GM12878 (cell line): ENCODE measurements at regions not wholly inside any gene's neighbourhood (a gene's known extent, or its start where the extent isn't known, plus 50 kb on each side); places are given as distances from the start of the nearest gene placed in this dataset.

ENCODE experiments used
- ATAC-seq: fragments of 200-7000 bp; cut with Tn5 transposase; 3 replicates; pipeline ENCODE4 v1.9.1; 2020; ENCODE audit warnings: mild to moderate bottlenecking, moderate library complexity
- BruUV-seq: library from RNA; stranded (reverse); fragments of 400-500 nt; replicated peaks from 2 replicates; lab custom pipeline; 2021; lab: Mats Ljungman, UMichigan
- CTCF ChIA-PET: fragments of 300-600 bp; sonication (Branson Sonifier 250); formaldehyde crosslinking; extraction: SDS; loops from one replicate; lab custom pipeline; 2021; ENCODE audit warnings: inconsistent platforms; lab: Yijun Ruan, JAX
- POLR2A ChIA-PET: fragments of 350-600 bp; formaldehyde crosslinking; extraction: SDS; loops from one replicate; lab custom pipeline; 2021; ENCODE audit warnings: inconsistent platforms; lab: Charles Lee
- RAD21 ChIA-PET: fragments of 300-600 bp; sonication (Branson Sonifier 250); formaldehyde crosslinking; loops from one replicate; lab custom pipeline; 2023; ENCODE audit warnings: antibody characterized with exemption; ENCODE audit not compliant: unreplicated experiment; lab: Charles Lee
- SMC1A ChIA-PET: fragments of 300-600 bp; sonication (Branson Sonifier 250); formaldehyde crosslinking; loops from one replicate; lab custom pipeline; 2023; ENCODE audit not compliant: unreplicated experiment, uncharacterized antibody; lab: Charles Lee
- DNase-seq: peaks from one replicate; pipeline ENCODE4 v3.0.0-alpha.2; 2011; ENCODE audit warnings: low read depth, low spot score
- FAIRE-seq: peaks from 3 replicates; lab custom pipeline; 2011; peaks lifted over from hg19 to GRCh38; lab: Jason Lieb, UNC
- H2AFZ ChIP-seq: 2 replicates; pipeline ENCODE4 v1.6.0; 2011; ENCODE audit warnings: low read depth, low read length, control low read depth; ENCODE audit not compliant: control insufficient read depth
- H3K27ac ChIP-seq: 2 replicates; pipeline ENCODE4 v1.5.1; 2011; ENCODE audit warnings: control low read depth; ENCODE audit not compliant: control insufficient read depth, insufficient read depth
- H3K27me3 ChIP-seq, 2 experiments: replicated peaks in 1 of 2; 2 replicates each; pipeline versions ENCODE4 v1.6.0 to v1.6.1; 2011; ENCODE audit warnings: low read length in 1 of 2; ENCODE audit not compliant: control insufficient read depth in 2 of 2, insufficient read depth in 2 of 2
- H3K36me3 ChIP-seq, 2 experiments: 2 replicates each; pipeline ENCODE4 v1.5.1; 2011; ENCODE audit warnings: low read length in 1 of 2; ENCODE audit not compliant: control insufficient read depth in 2 of 2, insufficient read depth in 2 of 2
- H3K4me1 ChIP-seq: 2 replicates; pipeline ENCODE4 v1.6.1; 2011; ENCODE audit warnings: mild to moderate bottlenecking, low read length, moderate library complexity, mixed read lengths; ENCODE audit not compliant: control insufficient read depth, insufficient read depth
- H3K4me2 ChIP-seq: 2 replicates; pipeline ENCODE4 v1.6.0; 2011; ENCODE audit warnings: control low read depth; ENCODE audit not compliant: control insufficient read depth, insufficient read depth
- H3K4me3 ChIP-seq: fragments of 200-600 bp; sonication (generic); 2 replicates; pipeline ENCODE4 v1.5.1; 2016
- H3K79me2 ChIP-seq: 2 replicates; pipeline ENCODE4 v1.6.0; 2011; ENCODE audit warnings: low read length; ENCODE audit not compliant: control insufficient read depth, insufficient read depth
- H3K9ac ChIP-seq: 2 replicates; pipeline ENCODE4 v1.8.0; 2011; ENCODE audit warnings: low read length, control low read depth, mixed read lengths; ENCODE audit not compliant: control insufficient read depth, insufficient read depth
- H3K9me3 ChIP-seq: replicated peaks from 3 replicates; pipeline ENCODE4 v1.5.1; 2011; ENCODE audit warnings: mild to moderate bottlenecking, low read length; ENCODE audit not compliant: control insufficient read depth, insufficient read depth
- H4K20me1 ChIP-seq: 2 replicates; pipeline ENCODE4 v1.6.0; 2011; ENCODE audit not compliant: control insufficient read depth, insufficient read depth
- BCLAF1 ChIP-seq: fragments of 450-650 bp; IDR thresholded peaks from 2 replicates; pipeline ENCODE4 v1.6.1; 2017; ENCODE audit warnings: antibody characterized with exemption, mild to moderate bottlenecking, moderate library complexity
- IRF4 ChIP-seq: IDR thresholded peaks from 2 replicates; pipeline ENCODE4 v1.6.1; 2011; ENCODE audit warnings: low read depth, low read length
- MEF2A ChIP-seq: IDR thresholded peaks from 2 replicates; pipeline ENCODE4 v1.6.1; 2011; ENCODE audit warnings: low read depth, mild to moderate bottlenecking, low read length, moderate library complexity; ENCODE audit not compliant: insufficient read depth
- MXI1 ChIP-seq: fragments of 150-350 bp; IDR thresholded peaks from 2 replicates; pipeline ENCODE4 v1.6.1; 2011; ENCODE audit warnings: low read depth, mild to moderate bottlenecking, inconsistent platforms, low read length, improper control_type of control experiment
- NFIC ChIP-seq: IDR thresholded peaks from 2 replicates; pipeline ENCODE4 v1.6.1; 2012; ENCODE audit warnings: low read depth, mild to moderate bottlenecking, inconsistent platforms, low read length, moderate library complexity
- NR2C2 ChIP-seq: IDR thresholded peaks from 2 replicates; pipeline ENCODE4 v1.6.1; 2011; ENCODE audit warnings: borderline replicate concordance, low read depth; ENCODE audit not compliant: control insufficient read depth, insufficient read length
- NR2F1 ChIP-seq: fragments of 450-650 bp; conservative IDR thresholded peaks from 2 replicates; pipeline ENCODE4 v1.6.1; 2017; ENCODE audit warnings: mild to moderate bottlenecking
- PML ChIP-seq: IDR thresholded peaks from 2 replicates; pipeline ENCODE4 v1.6.1; 2012; ENCODE audit warnings: low read length, inconsistent platforms
- SMC3 ChIP-seq: IDR thresholded peaks from 2 replicates; pipeline ENCODE4 v1.6.1; 2011; ENCODE audit warnings: low read length, improper control_type of control experiment, borderline replicate concordance
- STAT3 ChIP-seq: IDR thresholded peaks from 2 replicates; pipeline ENCODE4 v1.6.1; 2011; ENCODE audit warnings: low read depth, low read length, improper control_type of control experiment
- TBL1XR1 ChIP-seq: IDR thresholded peaks from 2 replicates; pipeline ENCODE4 v1.6.1; 2012; ENCODE audit warnings: low read depth, low read length, improper control_type of control experiment
- YBX1 ChIP-seq: fragments of 450-650 bp; IDR thresholded peaks from 2 replicates; pipeline ENCODE4 v1.6.1; 2016; ENCODE audit warnings: antibody characterized with exemption
- ZNF274 ChIP-seq: IDR thresholded peaks from one replicate; pipeline ENCODE4 v1.8.0; 2011; ENCODE audit not compliant: insufficient read length, insufficient read depth
- WGBS: methylation state at CpG from one replicate; pipeline ENCODE4 v1.1.6; 2016; ENCODE audit warnings: low lambda C conversion rate; ENCODE audit not compliant: insufficient replicate concordance, insufficient coverage; ENCODE audit errors: missing lambda C conversion rate; 5-methylcytosine and 5-hydroxymethylcytosine counted together
- in situ Hi-C: fragments of 300-500 bp; cut with MboI; formaldehyde crosslinking; loops from 9 replicates; pipeline ENCODE4 v1.14.3; 2018; ENCODE audit warnings: mixed read lengths
- intact Hi-C: fragments of 100-400 bp; cut with micrococcal nuclease; formaldehyde crosslinking; loops from one replicate; pipeline ENCODE4 v1.14.2; 2022; ENCODE audit not compliant: unreplicated experiment
- TF ChIP-seq, protein P1 (sequence below): IDR thresholded peaks from 2 replicates; pipeline ENCODE4 v1.6.1; 2012; ENCODE audit warnings: improper control_type of control experiment, low read depth, low read length; ENCODE audit not compliant: insufficient replicate concordance

DNA sequence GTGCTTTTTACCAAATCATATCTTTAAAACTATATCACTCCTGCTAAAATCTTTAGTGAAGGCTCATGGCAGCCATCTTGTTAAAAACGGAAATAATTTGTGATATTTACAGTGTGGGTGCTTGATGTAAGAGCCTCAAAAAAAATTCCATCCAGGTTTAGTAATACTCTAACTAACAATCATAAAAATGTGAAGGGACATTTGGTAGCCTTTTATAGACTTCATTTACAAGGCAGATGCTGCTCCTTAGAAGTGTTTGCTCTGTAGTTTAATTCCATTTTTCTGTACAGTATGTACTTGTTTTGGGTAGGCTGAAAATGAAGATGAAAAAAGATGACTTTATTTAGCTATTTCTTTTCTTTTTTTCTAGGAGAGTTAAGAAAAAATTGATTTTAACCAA is 525.0 kb downstream of the ZEB2 start:
- CTCF ChIA-PET = no interaction called here

More for the DNA sequence above, 525.0 kb downstream of the ZEB2 start:
- Histone ChIP-seq H3K27ac (no peak overlapping the region), H3K79me2 (no peaks in the 10 kb centered on the region), H4K20me1 (no peaks in the 10 kb centered on the region), H2AFZ (no peak overlapping the region), H3K9ac (no peak overlapping the region), H3K36me3 (no peaks in the 10 kb centered on the region), H3K4me1 (no peaks in the 10 kb centered on the region), H3K9me3 (no peaks in the 10 kb centered on the region)
- no TSS peak for BruUV-seq
- no peak for FAIRE-seq
- no peak for ATAC-seq
- POLR2A ChIA-PET = no interaction called here
- intact Hi-C loops (no loop called here), in situ Hi-C loops (no loop called here)
- SMC1A ChIA-PET = interaction anchor here (1.4 to 1.8 kb wide), 3 partner anchors 10 to 42 kb away, joined by 4 to 6 read pairs (median 4); no protein-coding TSS in a partner anchor
- RAD21 ChIA-PET = no interaction called here
- DNase-seq = no peak
- no peak for TF ChIP-seq YBX1
- no peak for TF ChIP-seq STAT3
- TF ChIP-seq MXI1 = no peak
- TF ChIP-seq BCLAF1 = no peak
- TF ChIP-seq ZNF274 = no peak
- TF ChIP-seq SMC3 = no peak
- TF ChIP-seq NFIC = no peak
- no peak for TF ChIP-seq MEF2A
- no peak for TF ChIP-seq IRF4
- no peak for TF ChIP-seq PML
- TF ChIP-seq NR2C2 = no peak
- no peak for TF ChIP-seq TBL1XR1
- no peak for TF ChIP-seq NR2F1
- TF ChIP-seq, protein P1, sequence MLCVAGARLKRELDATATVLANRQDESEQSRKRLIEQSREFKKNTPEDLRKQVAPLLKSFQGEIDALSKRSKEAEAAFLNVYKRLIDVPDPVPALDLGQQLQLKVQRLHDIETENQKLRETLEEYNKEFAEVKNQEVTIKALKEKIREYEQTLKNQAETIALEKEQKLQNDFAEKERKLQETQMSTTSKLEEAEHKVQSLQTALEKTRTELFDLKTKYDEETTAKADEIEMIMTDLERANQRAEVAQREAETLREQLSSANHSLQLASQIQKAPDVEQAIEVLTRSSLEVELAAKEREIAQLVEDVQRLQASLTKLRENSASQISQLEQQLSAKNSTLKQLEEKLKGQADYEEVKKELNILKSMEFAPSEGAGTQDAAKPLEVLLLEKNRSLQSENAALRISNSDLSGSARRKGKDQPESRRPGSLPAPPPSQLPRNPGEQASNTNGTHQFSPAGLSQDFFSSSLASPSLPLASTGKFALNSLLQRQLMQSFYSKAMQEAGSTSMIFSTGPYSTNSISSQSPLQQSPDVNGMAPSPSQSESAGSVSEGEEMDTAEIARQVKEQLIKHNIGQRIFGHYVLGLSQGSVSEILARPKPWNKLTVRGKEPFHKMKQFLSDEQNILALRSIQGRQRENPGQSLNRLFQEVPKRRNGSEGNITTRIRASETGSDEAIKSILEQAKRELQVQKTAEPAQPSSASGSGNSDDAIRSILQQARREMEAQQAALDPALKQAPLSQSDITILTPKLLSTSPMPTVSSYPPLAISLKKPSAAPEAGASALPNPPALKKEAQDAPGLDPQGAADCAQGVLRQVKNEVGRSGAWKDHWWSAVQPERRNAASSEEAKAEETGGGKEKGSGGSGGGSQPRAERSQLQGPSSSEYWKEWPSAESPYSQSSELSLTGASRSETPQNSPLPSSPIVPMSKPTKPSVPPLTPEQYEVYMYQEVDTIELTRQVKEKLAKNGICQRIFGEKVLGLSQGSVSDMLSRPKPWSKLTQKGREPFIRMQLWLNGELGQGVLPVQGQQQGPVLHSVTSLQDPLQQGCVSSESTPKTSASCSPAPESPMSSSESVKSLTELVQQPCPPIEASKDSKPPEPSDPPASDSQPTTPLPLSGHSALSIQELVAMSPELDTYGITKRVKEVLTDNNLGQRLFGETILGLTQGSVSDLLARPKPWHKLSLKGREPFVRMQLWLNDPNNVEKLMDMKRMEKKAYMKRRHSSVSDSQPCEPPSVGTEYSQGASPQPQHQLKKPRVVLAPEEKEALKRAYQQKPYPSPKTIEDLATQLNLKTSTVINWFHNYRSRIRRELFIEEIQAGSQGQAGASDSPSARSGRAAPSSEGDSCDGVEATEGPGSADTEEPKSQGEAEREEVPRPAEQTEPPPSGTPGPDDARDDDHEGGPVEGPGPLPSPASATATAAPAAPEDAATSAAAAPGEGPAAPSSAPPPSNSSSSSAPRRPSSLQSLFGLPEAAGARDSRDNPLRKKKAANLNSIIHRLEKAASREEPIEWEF = no peak
- TF ChIP-seq, all 136 proteins: peak for 0
- 100% methylated on average over 1 of the region's 1 CpG for WGBS
- Histone ChIP-seq H3K4me3 (no peak overlapping the region), H3K4me2 (no peak overlapping the region), H3K27me3 (no peaks in the 10 kb centered on the region)
